Osteoblast (primary cell): ENCODE measurements at regions not wholly inside any gene's neighbourhood (a gene's known extent, or its start where the extent isn't known, plus 50 kb on each side); places are given as distances from the start of the nearest gene placed in this dataset.
A peak's percentile ranks its signal among the peaks of the same experiment; 100 is the strongest.

Experiments used
- DNase-seq: peaks from one replicate; pipeline ENCODE4 v3.0.0; 2011; ENCODE audit warnings: low spot score, mixed read lengths; ENCODE audit not compliant: insufficient read length; ENCODE audit errors: missing footprints
- H2AFZ ChIP-seq: 2 replicates; pipeline ENCODE4 v1.6.0; 2011; ENCODE audit warnings: mild to moderate bottlenecking, low read length
- H3K27ac ChIP-seq: 2 replicates; pipeline ENCODE4 v1.5.1; 2011; ENCODE audit warnings: mild to moderate bottlenecking, low read depth, low read length, moderate library complexity
- H3K27me3 ChIP-seq: 2 replicates; pipeline ENCODE4 v1.6.0; 2012; ENCODE audit warnings: mild to moderate bottlenecking, control low read depth, inconsistent platforms, low read length, moderate library complexity; ENCODE audit not compliant: insufficient read depth
- H3K36me3 ChIP-seq: 2 replicates; pipeline ENCODE4 v1.5.1; 2011; ENCODE audit warnings: mild to moderate bottlenecking, low read length, control low read depth, moderate library complexity; ENCODE audit not compliant: insufficient read depth
- H3K4me1 ChIP-seq: 2 replicates; pipeline ENCODE4 v1.5.1; 2011; ENCODE audit warnings: mild to moderate bottlenecking, low read length, control low read depth, moderate library complexity; ENCODE audit not compliant: insufficient read depth
- H3K4me2 ChIP-seq: 2 replicates; pipeline ENCODE4 v1.6.0; 2011; ENCODE audit warnings: mild to moderate bottlenecking, low read length; ENCODE audit not compliant: insufficient read depth
- H3K4me3 ChIP-seq: fragments of 200-600 bp; sonication (generic); 3 replicates; pipeline ENCODE4 v1.5.1; 2012; ENCODE audit warnings: mild to moderate bottlenecking, low read length, inconsistent platforms; ENCODE audit not compliant: insufficient read depth
- H3K79me2 ChIP-seq: 2 replicates; pipeline ENCODE4 v1.6.0; 2012; ENCODE audit warnings: mild to moderate bottlenecking, low read length, control low read depth, inconsistent platforms; ENCODE audit not compliant: insufficient read depth
- H3K9me3 ChIP-seq: 2 replicates; pipeline ENCODE4 v1.5.1; 2011; ENCODE audit warnings: low read depth, low read length, control low read depth
- H4K20me1 ChIP-seq: 2 replicates; pipeline ENCODE4 v1.6.0; 2012; ENCODE audit warnings: mild to moderate bottlenecking, low read length, control low read depth; ENCODE audit not compliant: insufficient read depth
- TF ChIP-seq, protein P1 (sequence below): IDR thresholded peaks from 2 replicates; pipeline ENCODE4 v1.5.1; 2011; ENCODE audit warnings: mild to moderate bottlenecking, low read depth, low read length, moderate library complexity; ENCODE audit errors: extremely low read depth

- Histone ChIP-seq H3K9me3 (no peaks in the 10 kb centered on the region), H3K4me2 (no peak overlapping the region), H3K4me1 (no peaks in the 10 kb centered on the region), H3K4me3 (no peak overlapping the region), H3K36me3 (no peaks in the 10 kb centered on the region), H2AFZ (no peak overlapping the region), H3K79me2 (no peaks in the 10 kb centered on the region), H3K27me3 (no peaks in the 10 kb centered on the region), H4K20me1 (no peaks in the 10 kb centered on the region), H3K27ac (no peak overlapping the region)
- TF ChIP-seq, protein P1, sequence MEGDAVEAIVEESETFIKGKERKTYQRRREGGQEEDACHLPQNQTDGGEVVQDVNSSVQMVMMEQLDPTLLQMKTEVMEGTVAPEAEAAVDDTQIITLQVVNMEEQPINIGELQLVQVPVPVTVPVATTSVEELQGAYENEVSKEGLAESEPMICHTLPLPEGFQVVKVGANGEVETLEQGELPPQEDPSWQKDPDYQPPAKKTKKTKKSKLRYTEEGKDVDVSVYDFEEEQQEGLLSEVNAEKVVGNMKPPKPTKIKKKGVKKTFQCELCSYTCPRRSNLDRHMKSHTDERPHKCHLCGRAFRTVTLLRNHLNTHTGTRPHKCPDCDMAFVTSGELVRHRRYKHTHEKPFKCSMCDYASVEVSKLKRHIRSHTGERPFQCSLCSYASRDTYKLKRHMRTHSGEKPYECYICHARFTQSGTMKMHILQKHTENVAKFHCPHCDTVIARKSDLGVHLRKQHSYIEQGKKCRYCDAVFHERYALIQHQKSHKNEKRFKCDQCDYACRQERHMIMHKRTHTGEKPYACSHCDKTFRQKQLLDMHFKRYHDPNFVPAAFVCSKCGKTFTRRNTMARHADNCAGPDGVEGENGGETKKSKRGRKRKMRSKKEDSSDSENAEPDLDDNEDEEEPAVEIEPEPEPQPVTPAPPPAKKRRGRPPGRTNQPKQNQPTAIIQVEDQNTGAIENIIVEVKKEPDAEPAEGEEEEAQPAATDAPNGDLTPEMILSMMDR, result no peak
- peak; percentile 32 for DNase-seq
These were observed 105.9 kb upstream of the CELF4 start for GRCh38 chr18:37671530-37671929.

GRCh38 chr18:37671119-37671518 is 105.5 kb upstream of the CELF4 start:
- TF ChIP-seq, protein P1, result no peak
- no peak overlapping the region for H2AFZ ChIP-seq
- no peak overlapping the region for H3K4me2 ChIP-seq

GRCh38 chr18:37669991-37670534 is 104.5 kb upstream of the CELF4 start:
- Histone ChIP-seq H3K4me3 (no peak overlapping the region), H3K27me3 (no peaks in the 10 kb centered on the region), H3K79me2 (no peaks in the 10 kb centered on the region), H4K20me1 (no peaks in the 10 kb centered on the region), H3K4me1 (no peaks in the 10 kb centered on the region), H3K27ac (no peak overlapping the region), H2AFZ (no peak overlapping the region), H3K36me3 (no peaks in the 10 kb centered on the region), H3K9me3 (no peaks in the 10 kb centered on the region), H3K4me2 (no peak overlapping the region)
- DNase-seq, result no peak
- TF ChIP-seq, protein P1, result no peak

More at GRCh38 chr18:37671119-37671518, 105.5 kb upstream of the CELF4 start:
- no peaks in the 10 kb centered on the region for H3K79me2 ChIP-seq
- no peaks in the 10 kb centered on the region for H3K9me3 ChIP-seq
- H4K20me1 ChIP-seq, result no peaks in the 10 kb centered on the region
- H3K4me1 ChIP-seq, result no peaks in the 10 kb centered on the region
- H3K27ac ChIP-seq, result no peak overlapping the region
- no peaks in the 10 kb centered on the region for H3K27me3 ChIP-seq
- no peak overlapping the region for H3K4me3 ChIP-seq
- no peak for DNase-seq
- no peaks in the 10 kb centered on the region for H3K36me3 ChIP-seq

GRCh38 chr18:37668971-37669747 is 103.6 kb upstream of the CELF4 start:
- no peaks in the 10 kb centered on the region for H3K79me2 ChIP-seq

More at GRCh38 chr18:37668971-37669747, 103.6 kb upstream of the CELF4 start:
- TF ChIP-seq, protein P1, result no peak
- H3K4me3 ChIP-seq, result no peak overlapping the region
- no peak overlapping the region for H3K4me2 ChIP-seq
- no peaks in the 10 kb centered on the region for H4K20me1 ChIP-seq
- H3K27me3 ChIP-seq, result no peaks in the 10 kb centered on the region
- H3K9me3 ChIP-seq, result peaks cover 2% of the 10 kb centered on the region
- H2AFZ ChIP-seq, result no peak overlapping the region
- no peaks in the 10 kb centered on the region for H3K4me1 ChIP-seq
- peak; percentile 39 for DNase-seq
- H3K36me3 ChIP-seq, result no peaks in the 10 kb centered on the region
- no peak overlapping the region for H3K27ac ChIP-seq
